GM19463 (cell line): ENCODE measurements at regions not wholly inside any gene's neighbourhood (a gene's known extent, or its start where the extent isn't known, plus 50 kb on each side); places are given as distances from the start of the nearest gene placed in this dataset.
A peak's percentile ranks its signal among the peaks of the same experiment; 100 is the strongest.
"Not testable (repeated sequence)": the region's sequence is repeated elsewhere in the genome, so short reads cannot be mapped to it uniquely, and the experiment has no call there.

Source experiments
- ATAC-seq: cut with Tn5 transposase; IDR thresholded peaks from one replicate; pipeline ENCODE4 v1.9.1; 2021; ENCODE audit warnings: mild to moderate bottlenecking, moderate library complexity; ENCODE audit not compliant: unreplicated experiment

DNA sequence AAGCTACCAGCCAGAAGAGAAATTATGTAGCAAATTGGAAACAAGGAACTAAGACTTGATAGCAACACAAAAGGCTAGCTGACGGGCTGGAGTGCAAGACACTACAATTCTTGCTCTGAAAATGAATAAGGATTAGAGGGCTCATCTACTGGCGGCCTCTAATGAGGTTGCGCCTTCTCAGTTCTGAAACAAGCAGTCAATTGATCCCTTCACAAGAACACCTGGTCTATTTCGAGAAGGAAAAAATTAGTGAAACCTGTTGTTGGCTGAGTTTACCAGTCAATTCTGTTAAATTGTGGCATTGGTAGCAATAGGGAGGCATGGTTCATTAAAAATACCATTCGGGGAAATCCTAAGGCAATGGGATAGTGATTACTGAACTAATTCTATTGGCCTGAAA is 74.8 kb upstream of the JARID2 start:
- no peak for ATAC-seq

GRCh38 chr6:15176816-15177370 is 69.0 kb upstream of the JARID2 start:
- no peak for ATAC-seq

- ATAC-seq: no peak
Measured at GRCh38 chr6:15183979-15184378, 61.9 kb upstream of the JARID2 start.

GRCh38 chr6:15184441-15184861 is 61.4 kb upstream of the JARID2 start:
- peak; percentile 54 for ATAC-seq

DNA sequence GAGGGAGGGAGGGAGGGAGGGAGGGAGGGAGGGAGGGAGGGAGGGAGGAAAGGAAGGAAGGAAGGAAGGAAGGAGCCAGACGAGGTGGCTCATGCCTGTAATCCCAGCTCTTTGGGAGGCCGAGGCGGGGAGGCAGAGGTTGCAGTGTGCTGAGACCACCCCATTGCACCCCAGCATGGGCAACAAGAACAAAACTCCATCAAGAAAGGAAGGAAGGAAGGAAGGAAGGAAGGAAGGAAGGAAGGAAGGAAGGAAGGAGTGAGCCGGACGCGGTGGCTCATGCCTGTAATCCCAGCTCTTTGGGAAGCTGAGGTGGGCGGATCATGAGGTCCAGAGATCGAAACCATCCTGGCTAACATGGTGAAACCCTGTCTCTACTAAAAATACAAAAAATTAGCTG is 60.8 kb upstream of the JARID2 start:
- not testable (repeated sequence) for ATAC-seq

DNA sequence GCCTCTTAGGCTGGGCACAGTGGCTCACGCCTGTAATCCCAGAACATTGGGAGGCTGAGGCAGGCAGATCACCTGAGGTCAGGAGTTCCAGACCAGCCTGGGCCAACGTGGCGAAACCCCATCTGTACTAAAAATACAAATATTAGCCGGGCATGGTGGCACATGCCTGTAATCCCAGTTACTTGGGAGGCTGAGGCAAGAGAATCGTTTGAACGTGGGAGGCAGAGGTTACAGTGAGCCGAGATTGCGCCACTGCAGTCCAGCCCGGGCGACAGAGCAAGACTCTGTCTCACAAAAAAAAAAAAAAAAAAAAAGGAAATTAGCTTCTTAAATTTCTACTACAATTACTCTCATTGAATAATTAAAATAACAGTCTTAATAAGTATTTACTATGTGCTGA is 52.4 kb upstream of the JARID2 start:
- ATAC-seq: not testable (repeated sequence)

DNA sequence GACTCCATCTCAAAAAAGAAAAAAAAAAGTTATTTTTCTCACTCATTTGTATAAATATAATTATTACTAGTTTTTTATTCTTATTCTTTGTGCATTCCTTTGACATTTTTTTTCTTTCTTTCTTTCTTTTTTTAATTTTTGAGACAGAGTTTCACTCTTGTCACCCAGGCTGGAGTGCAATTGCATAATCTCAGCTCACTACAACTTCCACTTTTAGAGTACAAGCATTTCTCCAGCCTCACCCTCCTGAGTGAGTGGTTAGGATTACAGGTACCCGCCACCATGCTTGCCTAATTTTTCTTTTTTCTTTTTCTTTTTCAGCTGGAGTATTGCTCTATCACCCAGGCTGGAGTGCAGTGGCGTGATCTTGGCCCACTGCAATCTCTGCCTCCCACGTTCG is 51.4 kb upstream of the JARID2 start:
- no peak for ATAC-seq
